GM23338 (cell line): ENCODE measurements at regions not wholly inside any gene's neighbourhood (a gene's known extent, or its start where the extent isn't known, plus 50 kb on each side); places are given as distances from the start of the nearest gene placed in this dataset.

Experiments
- ATAC-seq: fragments of 200-7000 bp; cut with Tn5 transposase; 3 replicates; pipeline ENCODE4 v1.9.1; 2020
- DNase-seq: peaks from one replicate; pipeline ENCODE4 v3.0.0-alpha.2; 2015; ENCODE audit warnings: low spot score
- H2AFZ ChIP-seq: fragments of 200-600 bp; sonication (generic); 2 replicates; pipeline ENCODE4 v1.8.0; 2016; ENCODE audit warnings: antibody characterized with exemption, mild to moderate bottlenecking, moderate library complexity
- H3F3A ChIP-seq: fragments of 200-600 bp; sonication (generic); replicated peaks from 2 replicates; pipeline ENCODE4 v1.8.0; 2017; ENCODE audit warnings: antibody characterized with exemption, mixed run types, low read depth
- H3K27ac ChIP-seq: fragments of 200-600 bp; sonication (generic); 2 replicates; pipeline ENCODE4 v1.6.1; 2016; ENCODE audit warnings: low read depth
- H3K27me3 ChIP-seq: fragments of 200-600 bp; sonication (generic); 2 replicates; pipeline ENCODE4 v1.8.0; 2016; ENCODE audit warnings: mild to moderate bottlenecking, mixed run types, moderate library complexity; ENCODE audit not compliant: insufficient read depth
- H3K36me3 ChIP-seq: fragments of 200-600 bp; sonication (generic); 2 replicates; pipeline ENCODE4 v1.8.0; 2016; ENCODE audit warnings: mild to moderate bottlenecking; ENCODE audit not compliant: insufficient read depth
- H3K4me1 ChIP-seq: fragments of 200-600 bp; sonication (generic); 2 replicates; pipeline ENCODE4 v1.8.0; 2016; ENCODE audit warnings: mild to moderate bottlenecking, moderate library complexity; ENCODE audit not compliant: insufficient read depth
- H3K4me2 ChIP-seq: fragments of 200-600 bp; sonication (generic); 2 replicates; pipeline ENCODE4 v1.7.1; 2017; ENCODE audit warnings: mixed run types
- H3K4me3 ChIP-seq: fragments of 200-600 bp; sonication (generic); 2 replicates; pipeline ENCODE4 v1.6.1; 2016; ENCODE audit warnings: mixed run types
- H3K79me2 ChIP-seq: fragments of 200-600 bp; sonication (generic); replicated peaks from 2 replicates; pipeline ENCODE4 v1.8.0; 2017; ENCODE audit warnings: mild to moderate bottlenecking; ENCODE audit not compliant: insufficient read depth
- H3K9me2 ChIP-seq: fragments of 200-600 bp; sonication (generic); 2 replicates; pipeline ENCODE4 v1.8.0; 2017; ENCODE audit not compliant: insufficient read depth
- H4K20me1 ChIP-seq: fragments of 200-600 bp; sonication (generic); replicated peaks from 2 replicates; pipeline ENCODE4 v1.8.0; 2017; ENCODE audit warnings: mild to moderate bottlenecking; ENCODE audit not compliant: insufficient read depth
- H3K27ac Mint-ChIP-seq: 2 replicates; pipeline ENCODE4 v1.8.0; 2020; ENCODE audit warnings: inconsistent platforms, mild to moderate bottlenecking, moderate library complexity, mixed read lengths
- H3K27me3 Mint-ChIP-seq: 3 replicates; pipeline ENCODE4 v1.8.0; 2022; ENCODE audit warnings: low read depth, mild to moderate bottlenecking, moderate library complexity, mixed read lengths, inconsistent platforms; ENCODE audit not compliant: insufficient read depth, poor library complexity
- H3K36me3 Mint-ChIP-seq: 3 replicates; pipeline ENCODE4 v1.8.0; 2021; ENCODE audit warnings: low read depth, mild to moderate bottlenecking, inconsistent platforms, moderate library complexity, mixed read lengths
- H3K4me1 Mint-ChIP-seq: 3 replicates; pipeline ENCODE4 v1.8.0; 2020; ENCODE audit warnings: mild to moderate bottlenecking, inconsistent platforms, mixed read lengths
- H3K4me3 Mint-ChIP-seq: 3 replicates; pipeline ENCODE4 v1.8.0; 2021; ENCODE audit warnings: moderate library complexity, mild to moderate bottlenecking, inconsistent platforms, mixed read lengths
- H3K9me3 Mint-ChIP-seq: 3 replicates; pipeline ENCODE4 v1.8.0; 2020; ENCODE audit warnings: moderate library complexity, mild to moderate bottlenecking, inconsistent platforms, mixed read lengths
- CREB1 ChIP-seq: fragments of 250-450 bp; sonication (Bioruptor Pico); IDR thresholded peaks from 2 replicates; pipeline ENCODE4 v1.5.0; 2020; ENCODE audit warnings: low read depth, mild to moderate bottlenecking, moderate library complexity
- EZH2 ChIP-seq: fragments of 200-600 bp; sonication (generic); IDR thresholded peaks from one replicate; pipeline ENCODE4 v1.8.0; 2017; ENCODE audit warnings: antibody characterized with exemption, mild to moderate bottlenecking, low read depth; ENCODE audit not compliant: unreplicated experiment
- NANOG ChIP-seq: IDR thresholded peaks from 2 replicates; pipeline ENCODE4 v1.6.1; 2016; ENCODE audit warnings: antibody characterized with exemption, borderline replicate concordance
- REST ChIP-seq: IDR thresholded peaks from one replicate; pipeline ENCODE4 v1.6.1; 2018; ENCODE audit warnings: antibody characterized with exemption; ENCODE audit not compliant: unreplicated experiment
- STAT1 ChIP-seq: IDR thresholded peaks from one replicate; pipeline ENCODE4 v1.6.1; 2016; ENCODE audit warnings: antibody characterized with exemption; ENCODE audit not compliant: unreplicated experiment
- ZNF114 ChIP-seq: fragments of 250-450 bp; sonication (Bioruptor Pico); IDR thresholded peaks from 2 replicates; pipeline ENCODE4 v1.5.0; 2020; ENCODE audit warnings: mild to moderate bottlenecking, moderate library complexity
- ZNF331 ChIP-seq: fragments of 250-450 bp; sonication (Bioruptor Pico); IDR thresholded peaks from 2 replicates; pipeline ENCODE4 v1.5.0; 2020; ENCODE audit warnings: low read depth, mild to moderate bottlenecking, moderate library complexity
- TF ChIP-seq, protein P1 (sequence below): IDR thresholded peaks from 2 replicates; pipeline ENCODE4 v1.6.1; 2016; ENCODE audit warnings: antibody characterized with exemption
- TF ChIP-seq, protein P2 (sequence below): fragments of 250-450 bp; sonication (Bioruptor Pico); IDR thresholded peaks from 2 replicates; pipeline ENCODE4 v1.5.0; 2020; ENCODE audit warnings: mild to moderate bottlenecking, moderate library complexity
- TF ChIP-seq, protein P3 (sequence below), 2 experiments: fragments of 200-600 bp in 1 of 2; sonication (generic) in 1 of 2; conservative IDR thresholded peaks; 2 replicates each; pipeline versions ENCODE4 v1.5.1 to v1.6.1; 2016 to 2017; ENCODE audit warnings: antibody characterized with exemption in 2 of 2, low read depth in 2 of 2, mild to moderate bottlenecking in 2 of 2, moderate library complexity in 1 of 2

DNA sequence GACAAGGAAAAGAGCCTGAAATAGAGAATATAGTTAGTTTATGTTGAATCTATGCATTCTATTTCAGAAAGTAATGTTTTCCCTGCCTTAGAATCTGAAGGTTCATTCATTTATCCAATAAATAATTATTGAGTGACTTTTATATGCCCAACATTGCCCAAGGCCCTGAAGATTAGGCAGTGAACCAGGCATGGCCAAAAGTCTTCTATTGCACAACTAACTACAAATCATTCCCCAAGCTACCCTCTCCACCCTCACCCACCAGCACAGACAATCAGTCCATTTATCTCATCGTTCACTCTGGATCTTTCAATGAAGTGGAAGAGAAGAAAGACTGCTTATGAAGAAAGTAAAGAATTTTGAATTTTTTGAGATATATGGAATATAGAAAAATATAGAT, 268.4 kb downstream of the PLK2 start (continued):
- TF ChIP-seq, protein P1, sequence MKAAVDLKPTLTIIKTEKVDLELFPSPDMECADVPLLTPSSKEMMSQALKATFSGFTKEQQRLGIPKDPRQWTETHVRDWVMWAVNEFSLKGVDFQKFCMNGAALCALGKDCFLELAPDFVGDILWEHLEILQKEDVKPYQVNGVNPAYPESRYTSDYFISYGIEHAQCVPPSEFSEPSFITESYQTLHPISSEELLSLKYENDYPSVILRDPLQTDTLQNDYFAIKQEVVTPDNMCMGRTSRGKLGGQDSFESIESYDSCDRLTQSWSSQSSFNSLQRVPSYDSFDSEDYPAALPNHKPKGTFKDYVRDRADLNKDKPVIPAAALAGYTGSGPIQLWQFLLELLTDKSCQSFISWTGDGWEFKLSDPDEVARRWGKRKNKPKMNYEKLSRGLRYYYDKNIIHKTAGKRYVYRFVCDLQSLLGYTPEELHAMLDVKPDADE, result no peak
- TF ChIP-seq ZNF331 (no peak), NANOG (no peak), REST (no peak), STAT1 (no peak)

- ATAC-seq (no peak), DNase-seq (peak; percentile 8)
- Mint-ChIP-seq H3K27ac (no peak overlapping the region), H3K9me3 (no peaks in the 10 kb centered on the region), H3K4me3 (no peak overlapping the region), H3K27me3 (no peaks in the 10 kb centered on the region), H3K4me1 (no peaks in the 10 kb centered on the region), H3K36me3 (no peaks in the 10 kb centered on the region)
- Histone ChIP-seq H3K79me2 (no peaks in the 10 kb centered on the region), H3K27me3 (no peaks in the 10 kb centered on the region), H4K20me1 (no peaks in the 10 kb centered on the region), H3K9me2 (no peaks in the 10 kb centered on the region), H3K27ac (no peak overlapping the region), H3K4me2 (no peak overlapping the region), H3K4me3 (no peak overlapping the region), H3K4me1 (no peaks in the 10 kb centered on the region), H2AFZ (no peak overlapping the region), H3K36me3 (no peaks in the 10 kb centered on the region), H3F3A (no peaks in the 10 kb centered on the region)
- TF ChIP-seq, protein P2, sequence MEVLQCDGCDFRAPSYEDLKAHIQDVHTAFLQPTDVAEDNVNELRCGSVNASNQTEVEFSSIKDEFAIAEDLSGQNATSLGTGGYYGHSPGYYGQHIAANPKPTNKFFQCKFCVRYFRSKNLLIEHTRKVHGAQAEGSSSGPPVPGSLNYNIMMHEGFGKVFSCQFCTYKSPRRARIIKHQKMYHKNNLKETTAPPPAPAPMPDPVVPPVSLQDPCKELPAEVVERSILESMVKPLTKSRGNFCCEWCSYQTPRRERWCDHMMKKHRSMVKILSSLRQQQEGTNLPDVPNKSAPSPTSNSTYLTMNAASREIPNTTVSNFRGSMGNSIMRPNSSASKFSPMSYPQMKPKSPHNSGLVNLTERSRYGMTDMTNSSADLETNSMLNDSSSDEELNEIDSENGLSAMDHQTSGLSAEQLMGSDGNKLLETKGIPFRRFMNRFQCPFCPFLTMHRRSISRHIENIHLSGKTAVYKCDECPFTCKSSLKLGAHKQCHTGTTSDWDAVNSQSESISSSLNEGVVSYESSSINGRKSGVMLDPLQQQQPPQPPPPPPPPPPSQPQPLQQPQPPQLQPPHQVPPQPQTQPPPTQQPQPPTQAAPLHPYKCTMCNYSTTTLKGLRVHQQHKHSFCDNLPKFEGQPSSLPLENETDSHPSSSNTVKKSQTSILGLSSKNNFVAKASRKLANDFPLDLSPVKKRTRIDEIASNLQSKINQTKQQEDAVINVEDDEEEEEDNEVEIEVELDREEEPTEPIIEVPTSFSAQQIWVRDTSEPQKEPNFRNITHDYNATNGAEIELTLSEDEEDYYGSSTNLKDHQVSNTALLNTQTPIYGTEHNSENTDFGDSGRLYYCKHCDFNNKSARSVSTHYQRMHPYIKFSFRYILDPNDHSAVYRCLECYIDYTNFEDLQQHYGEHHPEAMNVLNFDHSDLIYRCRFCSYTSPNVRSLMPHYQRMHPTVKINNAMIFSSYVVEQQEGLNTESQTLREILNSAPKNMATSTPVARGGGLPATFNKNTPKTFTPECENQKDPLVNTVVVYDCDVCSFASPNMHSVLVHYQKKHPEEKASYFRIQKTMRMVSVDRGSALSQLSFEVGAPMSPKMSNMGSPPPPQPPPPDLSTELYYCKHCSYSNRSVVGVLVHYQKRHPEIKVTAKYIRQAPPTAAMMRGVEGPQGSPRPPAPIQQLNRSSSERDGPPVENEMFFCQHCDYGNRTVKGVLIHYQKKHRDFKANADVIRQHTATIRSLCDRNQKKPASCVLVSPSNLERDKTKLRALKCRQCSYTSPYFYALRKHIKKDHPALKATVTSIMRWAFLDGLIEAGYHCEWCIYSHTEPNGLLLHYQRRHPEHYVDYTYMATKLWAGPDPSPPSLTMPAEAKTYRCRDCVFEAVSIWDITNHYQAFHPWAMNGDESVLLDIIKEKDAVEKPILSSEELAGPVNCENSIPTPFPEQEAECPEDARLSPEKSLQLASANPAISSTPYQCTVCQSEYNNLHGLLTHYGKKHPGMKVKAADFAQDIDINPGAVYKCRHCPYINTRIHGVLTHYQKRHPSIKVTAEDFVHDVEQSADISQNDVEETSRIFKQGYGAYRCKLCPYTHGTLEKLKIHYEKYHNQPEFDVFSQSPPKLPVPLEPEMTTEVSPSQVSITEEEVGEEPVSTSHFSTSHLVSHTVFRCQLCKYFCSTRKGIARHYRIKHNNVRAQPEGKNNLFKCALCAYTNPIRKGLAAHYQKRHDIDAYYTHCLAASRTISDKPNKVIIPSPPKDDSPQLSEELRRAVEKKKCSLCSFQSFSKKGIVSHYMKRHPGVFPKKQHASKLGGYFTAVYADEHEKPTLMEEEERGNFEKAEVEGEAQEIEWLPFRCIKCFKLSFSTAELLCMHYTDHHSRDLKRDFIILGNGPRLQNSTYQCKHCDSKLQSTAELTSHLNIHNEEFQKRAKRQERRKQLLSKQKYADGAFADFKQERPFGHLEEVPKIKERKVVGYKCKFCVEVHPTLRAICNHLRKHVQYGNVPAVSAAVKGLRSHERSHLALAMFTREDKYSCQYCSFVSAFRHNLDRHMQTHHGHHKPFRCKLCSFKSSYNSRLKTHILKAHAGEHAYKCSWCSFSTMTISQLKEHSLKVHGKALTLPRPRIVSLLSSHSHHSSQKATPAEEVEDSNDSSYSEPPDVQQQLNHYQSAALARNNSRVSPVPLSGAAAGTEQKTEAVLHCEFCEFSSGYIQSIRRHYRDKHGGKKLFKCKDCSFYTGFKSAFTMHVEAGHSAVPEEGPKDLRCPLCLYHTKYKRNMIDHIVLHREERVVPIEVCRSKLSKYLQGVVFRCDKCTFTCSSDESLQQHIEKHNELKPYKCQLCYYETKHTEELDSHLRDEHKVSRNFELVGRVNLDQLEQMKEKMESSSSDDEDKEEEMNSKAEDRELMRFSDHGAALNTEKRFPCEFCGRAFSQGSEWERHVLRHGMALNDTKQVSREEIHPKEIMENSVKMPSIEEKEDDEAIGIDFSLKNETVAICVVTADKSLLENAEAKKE (CRISPR knock-in tag), result no peak
- no peak for TF ChIP-seq NANOG
- TF ChIP-seq, protein P3, sequence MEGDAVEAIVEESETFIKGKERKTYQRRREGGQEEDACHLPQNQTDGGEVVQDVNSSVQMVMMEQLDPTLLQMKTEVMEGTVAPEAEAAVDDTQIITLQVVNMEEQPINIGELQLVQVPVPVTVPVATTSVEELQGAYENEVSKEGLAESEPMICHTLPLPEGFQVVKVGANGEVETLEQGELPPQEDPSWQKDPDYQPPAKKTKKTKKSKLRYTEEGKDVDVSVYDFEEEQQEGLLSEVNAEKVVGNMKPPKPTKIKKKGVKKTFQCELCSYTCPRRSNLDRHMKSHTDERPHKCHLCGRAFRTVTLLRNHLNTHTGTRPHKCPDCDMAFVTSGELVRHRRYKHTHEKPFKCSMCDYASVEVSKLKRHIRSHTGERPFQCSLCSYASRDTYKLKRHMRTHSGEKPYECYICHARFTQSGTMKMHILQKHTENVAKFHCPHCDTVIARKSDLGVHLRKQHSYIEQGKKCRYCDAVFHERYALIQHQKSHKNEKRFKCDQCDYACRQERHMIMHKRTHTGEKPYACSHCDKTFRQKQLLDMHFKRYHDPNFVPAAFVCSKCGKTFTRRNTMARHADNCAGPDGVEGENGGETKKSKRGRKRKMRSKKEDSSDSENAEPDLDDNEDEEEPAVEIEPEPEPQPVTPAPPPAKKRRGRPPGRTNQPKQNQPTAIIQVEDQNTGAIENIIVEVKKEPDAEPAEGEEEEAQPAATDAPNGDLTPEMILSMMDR (conservative IDR thresholded peaks at IDR 0.05; ENCODE audit: low read depth in 2 of 2), result no peak
- no peak for TF ChIP-seq CREB1 (CRISPR knock-in tag)
- TF ChIP-seq STAT1, result no peak
- no peak for TF ChIP-seq EZH2
- TF ChIP-seq ZNF114 (CRISPR knock-in tag), result no peak
- no peak for TF ChIP-seq ZNF331
Measured at GRCh38 chr5:58188262-58188651, 271.6 kb downstream of the PLK2 start.
